GM10266 (cell line): ENCODE measurements at regions not wholly inside any gene's neighbourhood (a gene's known extent, or its start where the extent isn't known, plus 50 kb on each side); places are given as distances from the start of the nearest gene placed in this dataset.

ENCODE experiments used
- DNase-seq: peaks from one replicate; pipeline ENCODE4 v3.0.0; 2012; ENCODE audit errors: extremely low spot score
- TF ChIP-seq, protein P1 (sequence below): IDR thresholded peaks from 2 replicates; pipeline ENCODE4 v1.5.1; 2012; ENCODE audit warnings: mild to moderate bottlenecking, low read depth; ENCODE audit not compliant: control insufficient read depth, insufficient read depth; ENCODE audit errors: missing control alignments

DNA sequence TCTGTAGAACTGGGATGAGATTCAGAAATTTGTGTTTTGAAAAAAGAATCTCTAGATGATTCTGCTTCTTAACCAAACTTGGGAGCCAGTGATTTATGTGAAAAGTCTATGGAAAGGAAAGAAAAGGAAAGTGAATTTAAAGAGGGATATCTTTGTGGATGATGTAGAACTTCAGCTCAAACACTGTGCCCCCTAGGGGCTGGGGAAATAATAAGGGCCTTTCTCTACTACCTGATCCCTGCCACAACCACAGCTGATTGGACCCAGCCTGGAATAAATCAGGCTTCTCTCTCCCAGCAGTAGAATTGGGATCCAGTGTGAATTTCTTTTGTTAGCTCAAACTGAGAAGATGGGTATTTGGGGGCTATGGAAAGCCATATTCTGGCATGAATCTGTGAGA lies 155.0 kb downstream of the PRELID2 start:
- TF ChIP-seq, protein P1, sequence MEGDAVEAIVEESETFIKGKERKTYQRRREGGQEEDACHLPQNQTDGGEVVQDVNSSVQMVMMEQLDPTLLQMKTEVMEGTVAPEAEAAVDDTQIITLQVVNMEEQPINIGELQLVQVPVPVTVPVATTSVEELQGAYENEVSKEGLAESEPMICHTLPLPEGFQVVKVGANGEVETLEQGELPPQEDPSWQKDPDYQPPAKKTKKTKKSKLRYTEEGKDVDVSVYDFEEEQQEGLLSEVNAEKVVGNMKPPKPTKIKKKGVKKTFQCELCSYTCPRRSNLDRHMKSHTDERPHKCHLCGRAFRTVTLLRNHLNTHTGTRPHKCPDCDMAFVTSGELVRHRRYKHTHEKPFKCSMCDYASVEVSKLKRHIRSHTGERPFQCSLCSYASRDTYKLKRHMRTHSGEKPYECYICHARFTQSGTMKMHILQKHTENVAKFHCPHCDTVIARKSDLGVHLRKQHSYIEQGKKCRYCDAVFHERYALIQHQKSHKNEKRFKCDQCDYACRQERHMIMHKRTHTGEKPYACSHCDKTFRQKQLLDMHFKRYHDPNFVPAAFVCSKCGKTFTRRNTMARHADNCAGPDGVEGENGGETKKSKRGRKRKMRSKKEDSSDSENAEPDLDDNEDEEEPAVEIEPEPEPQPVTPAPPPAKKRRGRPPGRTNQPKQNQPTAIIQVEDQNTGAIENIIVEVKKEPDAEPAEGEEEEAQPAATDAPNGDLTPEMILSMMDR, result peak; percentile 22
- no peak for DNase-seq

GRCh38 chr5:145678255-145678654 lies 156.9 kb downstream of the PRELID2 start:
- TF ChIP-seq, protein P1, result no peak
- no peak for DNase-seq

GRCh38 chr5:145673786-145674185 lies 161.4 kb downstream of the PRELID2 start:
- TF ChIP-seq, protein P1, result no peak
- DNase-seq, result no peak

DNA sequence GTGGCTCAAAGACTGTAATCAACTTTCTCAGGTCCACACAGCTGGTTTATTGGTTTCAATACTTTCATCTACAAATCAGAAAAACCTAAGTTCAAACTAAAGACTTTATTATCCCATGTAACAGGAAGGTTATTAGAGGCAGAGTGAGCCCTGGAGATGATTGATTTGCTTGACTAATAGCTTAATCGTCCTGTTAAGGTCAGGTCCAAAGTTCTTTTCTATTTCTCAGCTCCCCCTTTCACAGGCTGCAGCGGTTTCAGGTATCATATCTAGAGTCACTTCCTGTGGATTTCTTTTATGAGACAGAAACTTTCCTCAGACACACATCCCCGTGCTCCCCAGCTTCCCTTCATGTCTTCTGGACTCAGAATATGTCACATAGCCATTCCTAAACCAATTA lies 166.4 kb downstream of the PRELID2 start:
- TF ChIP-seq, protein P1, result no peak
- no peak for DNase-seq

GRCh38 chr5:145667742-145668141 lies 167.4 kb downstream of the PRELID2 start:
- TF ChIP-seq, protein P1, result no peak
- DNase-seq, result no peak

- TF ChIP-seq, protein P1, result no peak
- DNase-seq, result no peak
Measured at GRCh38 chr5:145666591-145666990, 168.6 kb downstream of the PRELID2 start.

DNA sequence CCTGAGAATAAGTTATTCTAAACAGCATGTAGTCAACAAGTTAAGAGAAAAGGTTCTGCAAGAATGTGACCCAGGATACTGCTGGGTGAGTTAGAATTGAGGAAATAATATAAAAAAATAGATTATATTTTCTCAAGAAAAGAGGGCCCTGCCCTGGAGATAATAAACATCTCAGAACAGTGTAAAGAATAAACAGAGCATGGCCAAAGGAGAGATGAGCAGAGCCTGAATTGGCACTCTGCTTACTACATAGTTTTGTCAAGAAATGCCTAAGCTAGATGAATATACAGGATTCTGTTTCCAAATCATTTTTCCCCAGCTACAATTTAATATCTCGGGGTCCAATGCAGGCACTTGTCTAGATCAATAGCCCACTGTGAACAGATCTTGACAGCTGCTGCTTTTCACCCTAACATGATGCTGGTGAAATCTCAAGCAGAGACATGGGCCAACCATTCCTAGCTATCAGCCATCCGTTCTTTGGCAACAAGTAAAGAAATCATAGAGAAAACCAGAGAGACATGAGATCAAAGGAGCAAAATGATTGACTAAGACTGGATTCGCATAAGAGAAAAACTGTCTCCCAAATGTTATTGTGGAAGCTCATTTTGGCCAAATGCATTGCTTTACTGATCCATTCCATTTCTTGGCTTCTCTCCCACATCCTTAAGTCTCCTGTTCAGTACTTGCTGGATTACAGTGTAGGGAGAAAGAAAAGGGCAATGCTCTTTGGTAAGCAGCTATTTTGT lies 173.2 kb downstream of the PRELID2 start:
- no peak for DNase-seq
- TF ChIP-seq, protein P1, result no peak
